ENCODE measurements at regions not wholly inside any gene's neighbourhood (a gene's known extent, or its start where the extent isn't known, plus 50 kb on each side); places are given as distances from the start of the nearest gene placed in this dataset.

DNA sequence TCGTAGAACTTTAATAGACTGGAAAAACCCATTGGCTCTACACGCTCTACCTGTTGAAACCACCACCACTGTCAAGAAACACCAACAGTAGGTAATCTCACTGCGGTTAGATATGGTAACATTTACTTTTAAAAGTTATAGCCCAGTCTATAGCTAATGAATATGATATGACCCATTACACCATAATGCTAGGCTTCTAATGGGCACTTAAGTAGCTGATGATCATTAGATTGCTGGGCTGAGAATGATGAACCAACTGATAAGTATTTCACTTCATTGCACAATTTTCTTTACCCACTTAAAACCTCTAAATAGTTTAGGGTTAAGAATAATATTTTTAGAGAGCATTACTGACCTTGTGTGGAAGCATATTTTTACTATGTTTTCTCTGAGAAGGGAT lies 788.9 kb upstream of the CA10 start:
- Histone ChIP-seq H3K4me3 (no peak overlapping the region), H3K4me1 (no peaks in the 10 kb centered on the region), H3K27me3 (no peaks in the 10 kb centered on the region), H3K9me3 (no peaks in the 10 kb centered on the region), H3K36me3 (no peaks in the 10 kb centered on the region), H3K27ac (no peak overlapping the region)
- DNase-seq (no peak), ATAC-seq (no peak)
- intact Hi-C loops (cut with DNase I; ENCODE audit: low total_unique reads) (no loop called here), in situ Hi-C loops (cut with MboI; ENCODE audit: low sequenced_read_pairs in 4 of 4) (no loop called here)
- TF ChIP-seq, protein P1, sequence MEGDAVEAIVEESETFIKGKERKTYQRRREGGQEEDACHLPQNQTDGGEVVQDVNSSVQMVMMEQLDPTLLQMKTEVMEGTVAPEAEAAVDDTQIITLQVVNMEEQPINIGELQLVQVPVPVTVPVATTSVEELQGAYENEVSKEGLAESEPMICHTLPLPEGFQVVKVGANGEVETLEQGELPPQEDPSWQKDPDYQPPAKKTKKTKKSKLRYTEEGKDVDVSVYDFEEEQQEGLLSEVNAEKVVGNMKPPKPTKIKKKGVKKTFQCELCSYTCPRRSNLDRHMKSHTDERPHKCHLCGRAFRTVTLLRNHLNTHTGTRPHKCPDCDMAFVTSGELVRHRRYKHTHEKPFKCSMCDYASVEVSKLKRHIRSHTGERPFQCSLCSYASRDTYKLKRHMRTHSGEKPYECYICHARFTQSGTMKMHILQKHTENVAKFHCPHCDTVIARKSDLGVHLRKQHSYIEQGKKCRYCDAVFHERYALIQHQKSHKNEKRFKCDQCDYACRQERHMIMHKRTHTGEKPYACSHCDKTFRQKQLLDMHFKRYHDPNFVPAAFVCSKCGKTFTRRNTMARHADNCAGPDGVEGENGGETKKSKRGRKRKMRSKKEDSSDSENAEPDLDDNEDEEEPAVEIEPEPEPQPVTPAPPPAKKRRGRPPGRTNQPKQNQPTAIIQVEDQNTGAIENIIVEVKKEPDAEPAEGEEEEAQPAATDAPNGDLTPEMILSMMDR (IDR thresholded peaks at IDR 0.05 in 4 of 5, conservative IDR thresholded peaks at IDR 0.05 in 1 of 5), result no peak
- TF ChIP-seq POLR2A (IDR thresholded peaks at IDR 0.05), result no peak

DNA sequence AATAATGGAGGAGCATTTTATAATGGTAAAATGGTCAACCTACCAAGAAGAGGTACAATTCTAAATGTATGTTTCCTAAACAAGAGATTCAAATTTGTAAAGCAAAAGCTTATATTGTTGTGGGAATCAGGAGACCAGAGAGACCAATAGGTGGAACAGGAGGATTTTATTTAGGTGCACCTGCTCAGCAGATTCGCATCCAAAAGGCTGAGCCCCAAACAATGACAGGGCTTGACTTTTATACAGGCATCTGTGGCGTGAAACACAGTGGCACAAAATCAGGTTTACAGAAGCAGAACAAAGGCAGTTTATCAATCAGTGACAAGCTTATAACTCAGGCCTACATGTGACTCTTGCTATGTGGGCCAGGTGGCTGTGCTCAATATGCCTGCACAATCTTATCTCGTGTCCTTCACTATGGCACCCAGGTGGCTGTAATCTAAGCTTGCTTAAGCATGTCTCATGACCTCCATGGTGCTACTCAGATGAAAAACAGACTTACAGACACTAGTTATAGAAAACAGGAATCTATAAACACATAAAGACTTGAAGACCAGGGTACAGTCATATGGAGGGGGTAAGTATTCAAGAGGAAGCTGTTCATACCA lies 780.2 kb upstream of the CA10 start:
- no peaks in the 10 kb centered on the region for H3K9me3 ChIP-seq
- no peaks in the 10 kb centered on the region for H3K27me3 ChIP-seq
- H3K27ac ChIP-seq, result no peak overlapping the region
- no peaks in the 10 kb centered on the region for H3K36me3 ChIP-seq
- no peak for ATAC-seq
- intact Hi-C loops (cut with DNase I; ENCODE audit: low total_unique reads), result no loop called here
- in situ Hi-C loops (cut with MboI; ENCODE audit: low sequenced_read_pairs in 4 of 4), result no loop called here
- H3K4me1 ChIP-seq, result no peaks in the 10 kb centered on the region
- no peak for TF ChIP-seq POLR2A (IDR thresholded peaks at IDR 0.05)
- TF ChIP-seq, protein P1 (IDR thresholded peaks at IDR 0.05 in 4 of 5, conservative IDR thresholded peaks at IDR 0.05 in 1 of 5), result no peak
- DNase-seq, result no peak
- H3K4me3 ChIP-seq, result no peak overlapping the region

DNA sequence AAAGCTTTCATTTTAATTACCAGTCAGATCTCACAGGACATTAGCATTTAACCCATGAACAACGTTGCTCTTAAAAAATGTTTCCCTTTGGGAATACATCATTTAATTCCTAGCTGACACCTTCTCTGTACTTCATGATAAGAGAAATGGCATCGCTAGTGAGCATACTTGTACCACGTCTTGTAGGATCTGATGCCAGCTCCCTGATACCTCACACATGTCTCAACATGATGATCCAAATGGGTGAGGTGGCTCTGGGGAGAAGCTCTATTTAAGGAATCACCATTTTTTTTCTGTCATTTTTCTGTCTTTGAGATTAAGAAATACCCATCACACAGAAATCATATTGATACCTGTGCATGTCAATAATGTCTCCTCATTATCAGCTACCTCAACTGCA lies 772.1 kb upstream of the CA10 start:
- Histone ChIP-seq H3K9me3 (no peaks in the 10 kb centered on the region), H3K27ac (no peak overlapping the region), H3K27me3 (no peaks in the 10 kb centered on the region), H3K4me3 (no peak overlapping the region), H3K36me3 (no peaks in the 10 kb centered on the region), H3K4me1 (peaks cover 6 to 16% of the 10 kb centered on the region in 2 donors)
- in situ Hi-C loops (cut with MboI; ENCODE audit: low sequenced_read_pairs in 4 of 4) (no loop called here), intact Hi-C loops (cut with DNase I; ENCODE audit: low total_unique reads) (no loop called here)
- ATAC-seq, result peak in 1 of 2 donors; percentile 59
- TF ChIP-seq POLR2A (IDR thresholded peaks at IDR 0.05), result no peak
- TF ChIP-seq, protein P1 (IDR thresholded peaks at IDR 0.05 in 4 of 5, conservative IDR thresholded peaks at IDR 0.05 in 1 of 5), result no peak
- DNase-seq, result no peak

DNA sequence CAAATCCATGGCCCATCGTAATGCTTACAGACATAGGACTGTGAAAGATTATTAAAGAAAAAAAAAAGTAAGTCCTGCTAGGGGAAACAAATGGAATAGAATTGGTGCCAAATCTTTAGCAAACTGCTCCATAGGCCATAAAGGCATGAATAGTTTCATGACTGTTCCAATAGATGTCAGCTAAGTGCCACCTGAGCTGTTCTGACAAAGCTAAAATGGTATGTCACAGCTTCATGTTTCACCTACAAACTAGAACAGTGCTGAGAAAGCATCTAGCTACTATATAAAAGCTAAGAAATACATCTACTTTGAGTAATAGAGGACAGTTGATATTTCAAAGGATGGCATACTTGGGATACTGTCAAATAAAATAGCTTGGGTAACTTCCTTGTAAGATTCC lies 771.6 kb upstream of the CA10 start:
- H3K36me3 ChIP-seq, result no peaks in the 10 kb centered on the region
- no peaks in the 10 kb centered on the region for H3K27me3 ChIP-seq
- TF ChIP-seq, protein P1 (IDR thresholded peaks at IDR 0.05 in 4 of 5, conservative IDR thresholded peaks at IDR 0.05 in 1 of 5), result no peak
- TF ChIP-seq POLR2A (IDR thresholded peaks at IDR 0.05), result no peak
- no peak for DNase-seq
- intact Hi-C loops (cut with DNase I; ENCODE audit: low total_unique reads), result no loop called here
- in situ Hi-C loops (cut with MboI; ENCODE audit: low sequenced_read_pairs in 4 of 4), result no loop called here
- peak; percentile 70 to 95 for ATAC-seq
- H3K4me1 ChIP-seq, result peaks cover 6 to 16% of the 10 kb centered on the region in 2 donors
- H3K27ac ChIP-seq, result no peak overlapping the region
- H3K4me3 ChIP-seq, result no peak overlapping the region
- no peaks in the 10 kb centered on the region for H3K9me3 ChIP-seq

DNA sequence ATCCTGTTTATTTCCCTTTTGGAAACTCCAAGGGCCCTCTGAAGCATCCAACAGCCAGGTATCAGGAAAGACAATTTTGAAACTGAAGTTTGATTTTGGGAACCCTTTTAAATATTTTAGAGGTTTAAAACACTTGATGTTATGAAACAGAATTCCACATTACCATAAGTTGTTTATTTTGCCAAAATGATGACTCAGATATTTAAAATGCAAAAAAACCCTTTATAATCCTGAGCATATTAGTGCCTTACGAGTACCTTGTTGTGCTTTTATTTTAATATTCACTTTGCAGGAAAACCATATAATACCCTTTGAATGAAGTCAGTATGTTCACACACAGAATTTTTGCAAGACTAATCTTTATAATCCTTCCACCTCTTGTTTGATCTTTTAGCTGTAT lies 765.1 kb upstream of the CA10 start:
- peaks cover 0 to 4% of the 10 kb centered on the region in 2 donors for H3K4me1 ChIP-seq
- TF ChIP-seq POLR2A (IDR thresholded peaks at IDR 0.05), result no peak
- TF ChIP-seq, protein P1 (IDR thresholded peaks at IDR 0.05 in 4 of 5, conservative IDR thresholded peaks at IDR 0.05 in 1 of 5), result no peak
- H3K36me3 ChIP-seq, result no peaks in the 10 kb centered on the region
- no peaks in the 10 kb centered on the region for H3K9me3 ChIP-seq
- no peak for DNase-seq
- ATAC-seq, result no peak
- in situ Hi-C loops (cut with MboI; ENCODE audit: low sequenced_read_pairs in 4 of 4), result no loop called here
- intact Hi-C loops (cut with DNase I; ENCODE audit: low total_unique reads), result no loop called here
- no peak overlapping the region for H3K27ac ChIP-seq
- no peak overlapping the region for H3K4me3 ChIP-seq
- no peaks in the 10 kb centered on the region for H3K27me3 ChIP-seq
